Gastroesophageal sphincter (tissue), 3 donors: ENCODE measurements at regions not wholly inside any gene's neighbourhood (a gene's known extent, or its start where the extent isn't known, plus 50 kb on each side); places are given as distances from the start of the nearest gene placed in this dataset.

Source experiments
- CTCF ChIP-seq, 4 experiments: fragments of 200-600 bp in 2 of 4; fragments of 450-650 bp in 2 of 4; sonication (generic) in 1 of 4; IDR thresholded peaks; one replicate each; pipeline ENCODE4 v1.5.1; 2017 to 2019; ENCODE audit warnings: antibody characterized with exemption in 4 of 4, mild to moderate bottlenecking in 2 of 4, moderate library complexity in 2 of 4
- EP300 ChIP-seq: sonication (generic); formaldehyde crosslinking; IDR thresholded peaks from one replicate; pipeline ENCODE4 v1.6.1; 2017; ENCODE audit warnings: antibody characterized with exemption, mild to moderate bottlenecking
- POLR2AphosphoS5 ChIP-seq: sonication (generic); formaldehyde crosslinking; IDR thresholded peaks from one replicate; pipeline ENCODE4 v1.6.1; 2017; ENCODE audit warnings: antibody characterized with exemption

GRCh38 chr10:31103112-31103511 lies 71.4 kb upstream of the ZNF438 start:
- no peak for TF ChIP-seq CTCF (IDR thresholded peaks at IDR 0.05)
- no peak for TF ChIP-seq POLR2AphosphoS5
- no peak for TF ChIP-seq EP300
